PFSK-1 (cell line): ENCODE measurements at regions not wholly inside any gene's neighbourhood (a gene's known extent, or its start where the extent isn't known, plus 50 kb on each side); places are given as distances from the start of the nearest gene placed in this dataset.

Experiments
- FOXP2 ChIP-seq: optimal IDR thresholded peaks from 2 replicates; pipeline ENCODE3; 2011; ENCODE audit warnings: borderline replicate concordance, control low read depth, inconsistent platforms; ENCODE audit not compliant: insufficient read depth; ENCODE audit errors: extremely low read length, extremely low read depth
- POLR2AphosphoS5 ChIP-seq: IDR thresholded peaks from 2 replicates; pipeline ENCODE4 v1.6.1; 2012; ENCODE audit warnings: low read depth, mild to moderate bottlenecking, control low read depth, low read length, moderate library complexity
- REST ChIP-seq, 2 experiments: IDR thresholded peaks; 2 replicates each; pipeline versions ENCODE4 v1.6.1 to v1.8.0; 2011 to 2012; ENCODE audit warnings: low read depth in 2 of 2, low read length in 2 of 2, control low read depth in 1 of 2, inconsistent platforms in 1 of 2, mild to moderate bottlenecking in 1 of 2, moderate library complexity in 1 of 2; ENCODE audit not compliant: insufficient read depth in 1 of 2
- SIN3A ChIP-seq: IDR thresholded peaks from 2 replicates; pipeline ENCODE4 v1.6.1; 2012; ENCODE audit warnings: mild to moderate bottlenecking, low read length, moderate library complexity, borderline replicate concordance; ENCODE audit not compliant: insufficient read depth
- TAF1 ChIP-seq: IDR thresholded peaks from 2 replicates; pipeline ENCODE4 v1.6.1; 2012; ENCODE audit warnings: low read length, control low read depth, borderline replicate concordance; ENCODE audit not compliant: insufficient read depth

DNA sequence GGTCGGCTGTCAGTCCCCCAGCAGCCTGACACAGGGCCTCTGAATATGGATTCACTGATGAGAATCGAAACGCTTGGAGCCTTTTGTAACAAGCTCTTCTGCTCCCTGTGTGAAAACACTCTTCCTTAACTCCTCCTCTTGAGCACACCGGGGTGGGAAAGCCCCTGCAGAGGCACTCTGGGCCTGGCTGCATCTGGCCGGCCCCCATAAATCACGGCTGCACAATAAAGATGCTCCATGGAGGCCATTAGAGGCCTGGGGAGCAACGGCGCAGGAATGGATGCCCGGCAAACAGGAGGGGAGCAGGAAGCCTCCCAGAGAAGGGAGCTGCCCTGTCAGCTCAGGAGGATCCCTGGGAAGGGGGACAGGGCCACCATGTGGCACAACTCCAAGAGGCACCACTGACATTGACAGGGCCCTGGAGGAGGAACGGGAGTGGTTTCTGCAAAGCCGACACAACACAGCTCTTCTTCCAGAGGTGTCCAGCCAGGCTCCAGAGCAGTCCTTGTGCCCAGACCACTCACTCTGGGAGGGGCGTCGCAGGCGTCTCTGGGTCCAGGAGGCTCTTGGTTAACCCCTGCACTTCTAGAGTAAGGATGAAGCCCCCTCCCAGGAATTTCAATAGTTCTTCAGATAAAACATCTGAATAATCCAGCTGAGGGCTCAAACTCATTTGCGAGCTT is 509.3 kb upstream of the PPP2R3A start:
- TF ChIP-seq REST (IDR thresholded peaks at IDR 0.05; ENCODE audit: insufficient read depth in 1 of 2, low read depth in 2 of 2, low read length in 2 of 2) (no peak), TAF1 (no peak), SIN3A (no peak), FOXP2 (no peak), POLR2AphosphoS5 (no peak)

DNA sequence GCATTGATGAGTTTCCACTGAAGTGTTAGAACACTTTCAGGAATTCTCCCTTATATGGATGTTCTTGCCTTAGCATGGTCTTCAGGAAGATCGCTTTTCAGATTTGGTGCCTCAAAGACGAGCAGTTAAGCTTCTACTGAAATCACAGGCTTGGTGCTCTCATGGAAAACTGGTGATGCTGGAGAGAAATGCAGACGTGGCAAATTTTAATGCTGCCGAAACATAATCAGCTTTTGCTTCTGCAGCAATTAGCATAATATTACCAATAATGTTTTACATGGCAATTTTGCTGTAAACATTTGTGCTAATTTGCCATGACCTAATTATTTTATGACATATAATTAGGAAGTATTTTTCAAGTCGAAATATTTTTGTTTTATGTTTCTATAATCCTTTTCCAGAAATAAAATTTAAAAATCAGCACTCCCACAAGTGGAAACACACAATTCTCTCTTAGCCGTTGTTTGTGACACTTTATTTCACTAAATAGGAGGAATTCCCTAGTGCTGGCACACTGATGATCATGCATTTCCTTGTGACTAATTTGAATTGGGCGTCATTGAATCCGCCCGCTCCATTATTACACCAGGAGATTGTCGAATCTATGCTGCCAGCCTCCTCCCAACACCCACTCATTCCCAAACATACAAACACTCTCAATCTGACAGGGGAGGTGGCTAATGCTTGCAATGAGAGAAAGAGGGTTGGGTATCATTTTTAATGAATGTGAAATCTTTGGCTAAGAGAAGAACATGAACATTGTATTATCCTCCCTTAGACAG is 506.8 kb upstream of the PPP2R3A start:
- TF ChIP-seq FOXP2 (no peak), POLR2AphosphoS5 (no peak), TAF1 (no peak), REST (IDR thresholded peaks at IDR 0.05; ENCODE audit: insufficient read depth in 1 of 2, low read depth in 2 of 2, low read length in 2 of 2) (no peak)

DNA sequence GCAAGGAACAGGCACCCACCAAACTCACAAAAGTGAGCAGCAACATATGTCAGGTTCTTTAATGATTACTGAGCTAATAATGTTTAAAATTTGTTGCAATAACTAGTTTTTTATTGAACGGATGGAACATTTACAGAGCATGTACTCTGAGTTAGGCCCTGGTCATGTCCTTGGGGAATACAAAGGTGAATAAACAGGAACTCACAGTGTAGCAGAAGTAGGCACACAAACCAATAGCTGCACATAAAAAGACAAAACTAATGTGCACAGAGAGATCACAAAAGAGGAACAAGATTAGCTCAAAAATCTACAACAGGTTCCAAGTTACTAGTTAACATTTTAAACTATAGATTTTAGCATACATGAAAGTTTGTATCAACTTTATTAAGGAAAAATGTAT is 505.3 kb upstream of the PPP2R3A start:
- TF ChIP-seq TAF1 (no peak), REST (IDR thresholded peaks at IDR 0.05; ENCODE audit: insufficient read depth in 1 of 2, low read depth in 2 of 2, low read length in 2 of 2) (no peak), FOXP2 (no peak), SIN3A (no peak)

DNA sequence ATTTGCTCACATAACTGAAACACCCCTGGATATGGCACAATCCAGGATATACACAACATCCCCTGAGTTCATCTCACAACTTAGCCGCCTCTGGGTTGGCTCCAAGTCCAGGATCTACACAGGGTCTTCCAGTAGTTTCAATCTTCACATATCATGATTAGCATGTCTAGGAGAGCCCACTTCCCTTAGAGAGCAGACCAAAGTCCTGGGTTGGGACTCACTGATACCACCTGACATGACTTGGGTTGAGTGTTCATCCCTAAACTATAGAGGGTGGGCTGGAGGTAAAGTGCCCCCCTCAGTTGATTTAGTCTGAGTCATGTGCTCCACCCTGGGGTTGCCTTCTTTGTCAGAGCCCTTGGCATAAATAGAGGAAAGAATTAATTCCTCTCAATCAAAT is 493.6 kb upstream of the PPP2R3A start:
- TF ChIP-seq POLR2AphosphoS5: no peak
- no peak for TF ChIP-seq TAF1
- TF ChIP-seq FOXP2: no peak
- TF ChIP-seq REST (IDR thresholded peaks at IDR 0.05; ENCODE audit: insufficient read depth in 1 of 2, low read depth in 2 of 2, low read length in 2 of 2): no peak
- TF ChIP-seq SIN3A: no peak
